BLaER1 (cell line): ENCODE measurements at regions not wholly inside any gene's neighbourhood (a gene's known extent, or its start where the extent isn't known, plus 50 kb on each side); places are given as distances from the start of the nearest gene placed in this dataset.
"Not testable (repeated sequence)": the region's sequence is repeated elsewhere in the genome, so short reads cannot be mapped to it uniquely, and the experiment has no call there.

ENCODE experiments used
- H3K27ac ChIP-seq: shearing (Covaris generic); formaldehyde crosslinking; 2 replicates; pipeline ENCODE4 v1.8.1; 2022
- H3K27me3 ChIP-seq: shearing (Covaris generic); formaldehyde crosslinking; 2 replicates; pipeline ENCODE4 v1.8.1; 2022
- H3K36me3 ChIP-seq: shearing (Covaris generic); formaldehyde crosslinking; 2 replicates; pipeline ENCODE4 v1.8.1; 2022
- H3K4me1 ChIP-seq: shearing (Covaris generic); formaldehyde crosslinking; 2 replicates; pipeline ENCODE4 v1.8.1; 2022
- H3K4me2 ChIP-seq: shearing (Covaris generic); formaldehyde crosslinking; 2 replicates; pipeline ENCODE4 v1.8.1; 2022
- H3K4me3 ChIP-seq: shearing (Covaris generic); formaldehyde crosslinking; 2 replicates; pipeline ENCODE4 v1.8.1; 2022
- H3K9ac ChIP-seq: shearing (Covaris generic); formaldehyde crosslinking; 2 replicates; pipeline ENCODE4 v1.8.1; 2022
- H3K9me3 ChIP-seq: shearing (Covaris generic); formaldehyde crosslinking; 2 replicates; pipeline ENCODE4 v1.8.1; 2022
- H4K20me1 ChIP-seq: shearing (Covaris generic); formaldehyde crosslinking; 2 replicates; pipeline ENCODE4 v1.8.1; 2022
- Cebpa-rat ChIP-seq: shearing (Covaris generic); IDR thresholded peaks from 2 replicates; pipeline ENCODE4 v1.8.1; 2022

DNA sequence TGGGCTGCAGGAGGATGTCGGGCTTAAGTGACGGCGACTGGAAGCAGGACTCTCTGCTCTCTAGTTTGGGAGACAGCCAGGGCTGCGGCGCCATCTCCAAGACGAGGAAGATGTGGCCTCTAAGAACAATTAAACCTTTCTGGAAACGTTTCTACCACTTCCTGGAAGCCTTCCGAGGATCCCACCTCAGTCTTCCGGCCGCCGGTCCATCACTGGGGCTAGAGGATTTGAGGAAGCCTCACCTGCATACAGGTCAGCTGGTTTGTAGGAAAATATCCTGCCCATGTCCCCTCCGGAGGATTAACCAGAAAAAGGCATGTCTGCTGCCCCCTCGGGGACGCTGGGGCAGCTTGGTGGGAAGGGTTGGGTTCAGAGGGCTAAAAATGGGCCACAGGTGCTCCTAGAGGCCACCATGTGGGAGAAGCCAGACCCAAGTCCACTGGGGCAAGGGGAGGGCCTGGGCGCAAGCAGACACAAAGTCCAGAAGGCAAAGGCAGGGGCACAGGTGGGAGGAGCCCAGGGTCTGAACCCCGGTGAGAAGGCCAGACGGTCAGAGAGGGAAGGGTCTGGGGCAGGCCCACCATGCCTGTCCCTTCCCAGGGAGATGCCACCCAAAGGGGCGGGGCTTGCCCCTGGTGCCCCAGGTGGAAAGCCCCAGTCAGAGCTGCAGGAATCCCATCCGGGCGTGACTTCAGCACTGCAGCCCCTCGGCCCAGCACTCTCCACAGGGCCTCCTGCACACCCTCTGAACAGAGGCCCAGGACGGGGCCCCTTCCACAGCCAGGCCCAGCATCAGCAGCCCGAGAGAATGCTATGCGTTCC is 82.2 kb upstream of the ID2 start:
- TF ChIP-seq Cebpa-rat, result no peak
- peak overlapping the region; percentile 44 for H3K27ac ChIP-seq
- H3K9me3 ChIP-seq, result no peaks in the 10 kb centered on the region
- no peaks in the 10 kb centered on the region for H4K20me1 ChIP-seq
- peaks cover 24% of the 10 kb centered on the region for H3K4me1 ChIP-seq
- H3K36me3 ChIP-seq, result no peaks in the 10 kb centered on the region
- no peaks in the 10 kb centered on the region for H3K27me3 ChIP-seq
- peak overlapping the region; percentile 43 for H3K4me2 ChIP-seq
- H3K4me3 ChIP-seq, result no peak overlapping the region
- H3K9ac ChIP-seq, result no peak overlapping the region

GRCh38 chr2:8600456-8600855 is 81.4 kb upstream of the ID2 start:
- Histone ChIP-seq H3K9me3 (no peaks in the 10 kb centered on the region), H3K4me3 (no peak overlapping the region), H3K36me3 (no peaks in the 10 kb centered on the region), H3K4me1 (peaks cover 20% of the 10 kb centered on the region), H3K27ac (no peak overlapping the region), H4K20me1 (no peaks in the 10 kb centered on the region), H3K27me3 (no peaks in the 10 kb centered on the region), H3K4me2 (no peak overlapping the region), H3K9ac (no peak overlapping the region)
- TF ChIP-seq Cebpa-rat, result no peak

GRCh38 chr2:8602809-8603208 is 79.0 kb upstream of the ID2 start:
- no peak for TF ChIP-seq Cebpa-rat
- H3K4me2 ChIP-seq, result no peak overlapping the region
- no peak overlapping the region for H3K4me3 ChIP-seq
- H3K4me1 ChIP-seq, result peaks cover 12% of the 10 kb centered on the region
- H4K20me1 ChIP-seq, result no peaks in the 10 kb centered on the region
- no peaks in the 10 kb centered on the region for H3K36me3 ChIP-seq
- H3K27ac ChIP-seq, result no peak overlapping the region
- H3K27me3 ChIP-seq, result no peaks in the 10 kb centered on the region
- no peak overlapping the region for H3K9ac ChIP-seq
- no peaks in the 10 kb centered on the region for H3K9me3 ChIP-seq

GRCh38 chr2:8603356-8603755 is 78.5 kb upstream of the ID2 start:
- H3K27me3 ChIP-seq, H3K36me3 ChIP-seq, H3K4me3 ChIP-seq, H3K4me2 ChIP-seq, H3K9ac ChIP-seq, H4K20me1 ChIP-seq, H3K27ac ChIP-seq, H3K9me3 ChIP-seq: not testable (repeated sequence)
- peaks cover 17% of the 10 kb centered on the region for H3K4me1 ChIP-seq

- Histone ChIP-seq H3K36me3 (no peaks in the 10 kb centered on the region), H3K4me3 (no peak overlapping the region), H3K9ac (no peak overlapping the region), H3K4me1 (peaks cover 22% of the 10 kb centered on the region), H3K27ac (no peak overlapping the region), H4K20me1 (no peaks in the 10 kb centered on the region), H3K9me3 (no peaks in the 10 kb centered on the region; the same call in 1 of the 2 replicates), H3K27me3 (no peaks in the 10 kb centered on the region), H3K4me2 (no peak overlapping the region)
- TF ChIP-seq Cebpa-rat, result no peak
These were observed 77.6 kb upstream of the ID2 start for GRCh38 chr2:8604262-8604661.

DNA sequence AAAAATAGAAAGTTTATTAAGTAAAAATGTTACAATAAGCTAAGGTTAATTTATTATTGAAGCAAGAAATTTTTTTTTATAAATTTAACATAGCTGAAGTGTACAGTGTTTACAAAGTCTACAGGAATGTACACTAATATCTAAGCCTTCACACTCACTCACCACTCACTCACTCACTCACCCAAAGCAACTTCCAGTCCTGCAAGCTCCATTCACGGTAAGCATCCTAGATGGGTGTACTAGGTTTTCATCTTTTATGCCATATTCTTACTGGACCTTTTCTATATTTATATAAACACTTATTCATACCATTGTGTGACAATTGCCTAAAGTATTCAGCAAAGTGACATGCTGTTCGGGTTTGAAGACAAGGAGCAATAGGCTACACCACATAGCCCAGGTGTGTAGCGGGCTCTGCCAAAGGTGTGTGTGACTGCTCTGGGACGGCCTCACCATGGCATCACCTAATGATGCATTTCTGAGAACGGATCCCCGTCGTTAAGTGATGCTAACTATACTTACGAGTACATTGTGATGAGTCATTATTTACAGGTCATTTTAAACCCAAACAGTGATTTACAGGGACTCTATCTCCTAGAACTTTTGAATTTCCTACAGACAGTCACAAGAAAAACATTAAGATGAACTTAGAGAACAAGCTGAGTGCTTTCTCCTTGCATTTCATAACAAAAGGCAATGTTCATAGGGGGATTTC is 76.3 kb upstream of the ID2 start:
- Histone ChIP-seq H3K9me3 (peaks cover 9% of the 10 kb centered on the region), H4K20me1 (no peaks in the 10 kb centered on the region), H3K9ac (no peak overlapping the region), H3K4me2 (no peak overlapping the region), H3K4me1 (peaks cover 14% of the 10 kb centered on the region), H3K27ac (no peak overlapping the region), H3K36me3 (no peaks in the 10 kb centered on the region), H3K27me3 (no peaks in the 10 kb centered on the region), H3K4me3 (no peak overlapping the region)
- TF ChIP-seq Cebpa-rat, result no peak

GRCh38 chr2:8606226-8606625 is 75.6 kb upstream of the ID2 start:
- Histone ChIP-seq H3K4me1 (peaks cover 16% of the 10 kb centered on the region), H3K4me2 (no peak overlapping the region), H3K36me3 (no peaks in the 10 kb centered on the region), H3K27me3 (no peaks in the 10 kb centered on the region), H4K20me1 (no peaks in the 10 kb centered on the region), H3K27ac (no peak overlapping the region), H3K9ac (no peak overlapping the region), H3K9me3 (peaks cover 17% of the 10 kb centered on the region), H3K4me3 (no peak overlapping the region)
- TF ChIP-seq Cebpa-rat, result no peak

DNA sequence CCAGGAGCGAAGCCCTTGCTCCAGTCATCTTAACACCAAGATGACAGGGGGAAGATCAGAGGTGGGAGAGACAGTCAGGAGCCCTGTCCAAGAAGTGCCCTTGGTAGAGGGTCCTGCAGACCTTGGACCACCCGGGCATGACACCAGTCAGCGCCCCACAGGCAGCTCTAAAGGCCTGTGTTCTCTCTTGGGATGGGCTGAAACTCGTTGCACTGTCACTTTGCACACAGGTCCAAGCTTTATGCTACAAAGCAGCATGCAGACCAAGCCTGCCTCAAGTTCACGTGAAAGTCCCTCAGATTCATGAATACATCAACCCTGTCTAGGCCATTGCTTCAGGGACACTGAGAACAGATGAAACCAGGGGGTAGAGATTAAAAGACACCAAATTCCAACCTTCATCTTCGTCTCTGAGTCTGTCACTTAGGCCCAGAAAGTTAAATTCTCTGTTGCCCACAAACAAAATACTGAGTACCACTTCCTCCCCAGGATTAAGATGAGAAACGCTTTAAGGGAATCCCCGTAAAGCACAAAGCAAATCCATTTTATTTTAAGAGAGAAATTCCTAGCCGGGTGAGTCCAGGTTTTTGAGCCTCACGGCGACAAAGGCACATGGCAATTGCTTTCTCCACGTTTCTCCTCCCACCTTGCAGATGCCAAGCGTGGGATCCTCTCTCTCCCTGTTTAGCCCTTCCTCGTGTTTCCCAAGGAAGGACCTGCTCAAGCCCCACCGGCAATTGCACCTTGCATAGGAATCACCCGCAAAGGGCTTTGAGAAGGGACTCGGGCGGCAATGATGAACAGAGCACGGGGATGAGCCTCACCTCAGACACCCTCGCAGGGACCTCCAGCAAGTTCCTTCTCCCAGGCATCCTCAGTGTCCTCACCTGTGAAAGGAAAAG is 75.0 kb upstream of the ID2 start:
- Histone ChIP-seq H3K27ac (no peak overlapping the region), H4K20me1 (no peaks in the 10 kb centered on the region), H3K4me2 (no peak overlapping the region), H3K4me1 (peaks cover 22% of the 10 kb centered on the region), H3K4me3 (no peak overlapping the region), H3K9me3 (peaks cover 18% of the 10 kb centered on the region), H3K27me3 (no peaks in the 10 kb centered on the region), H3K36me3 (no peaks in the 10 kb centered on the region), H3K9ac (no peak overlapping the region)
- TF ChIP-seq Cebpa-rat, result no peak

- Histone ChIP-seq H3K4me1 (peaks cover 22% of the 10 kb centered on the region), H3K9me3 (peaks cover 18% of the 10 kb centered on the region)
These were observed 74.2 kb upstream of the ID2 start for GRCh38 chr2:8607606-8608005.

More at GRCh38 chr2:8607606-8608005, 74.2 kb upstream of the ID2 start:
- no peaks in the 10 kb centered on the region for H3K36me3 ChIP-seq
- no peak for TF ChIP-seq Cebpa-rat
- no peak overlapping the region for H3K4me3 ChIP-seq
- no peak overlapping the region for H3K9ac ChIP-seq
- no peak overlapping the region for H3K27ac ChIP-seq
- no peaks in the 10 kb centered on the region for H3K27me3 ChIP-seq
- no peak overlapping the region for H3K4me2 ChIP-seq
- H4K20me1 ChIP-seq, result no peaks in the 10 kb centered on the region
